ENCODE measurements at regions not wholly inside any gene's neighbourhood (a gene's known extent, or its start where the extent isn't known, plus 50 kb on each side); places are given as distances from the start of the nearest gene placed in this dataset.

DNA sequence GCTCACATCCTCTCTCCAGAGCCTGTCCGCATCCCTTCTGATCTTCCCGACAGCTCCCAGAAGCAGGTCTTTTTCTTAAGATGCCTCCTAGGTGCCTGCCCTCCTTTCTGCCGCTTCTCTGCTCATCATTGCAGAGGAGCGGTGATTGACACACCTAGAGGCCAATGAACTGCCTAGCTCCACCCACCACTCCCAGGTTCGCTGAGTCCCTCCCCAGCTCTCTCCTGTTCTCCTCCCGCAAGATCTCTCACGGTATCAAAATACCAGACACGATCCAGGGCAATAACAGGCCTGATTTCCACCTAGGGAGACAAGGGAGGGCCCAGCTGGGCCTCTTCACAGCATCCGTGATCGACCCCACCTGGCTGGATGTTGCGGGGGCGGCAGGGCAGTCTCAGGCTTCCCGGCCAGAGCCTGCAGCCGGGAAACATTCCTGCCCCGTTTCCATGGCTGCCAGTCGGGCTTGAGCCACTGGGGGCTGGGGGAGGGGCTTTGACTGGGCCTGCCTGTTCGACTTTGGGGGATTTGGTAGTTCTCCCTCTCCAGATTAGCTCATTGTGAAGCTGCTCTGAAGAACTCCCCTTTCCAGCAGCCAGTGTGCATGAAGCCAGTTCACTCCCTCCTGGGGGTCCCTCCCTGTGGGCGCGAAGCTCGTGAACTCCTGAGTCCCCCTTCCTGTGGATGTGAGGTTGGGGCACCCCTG, 373.5 kb downstream of the RPS24 start:
- no peak for TF ChIP-seq CTCF (IDR thresholded peaks at IDR 0.05; ENCODE audit: unreplicated experiment)
- peak; percentile 90 for DNase-seq (ENCODE audit: unreplicated experiment)
- Mint-ChIP-seq H3K27ac (ENCODE audit: low read depth, unreplicated experiment) (no peak overlapping the region), H3K4me3 (ENCODE audit: unreplicated experiment) (peak overlapping the region; percentile 62), H3K9me3 (ENCODE audit: unreplicated experiment) (no peaks in the 10 kb centered on the region), H3K36me3 (ENCODE audit: insufficient read depth, unreplicated experiment) (no peaks in the 10 kb centered on the region), H3K4me1 (ENCODE audit: insufficient read depth, unreplicated experiment) (peaks cover 9% of the 10 kb centered on the region), H3K27me3 (ENCODE audit: insufficient read depth, unreplicated experiment) (peaks cover 39% of the 10 kb centered on the region)
- no TSS peak for BruUV-seq (replicated peaks)
- CTCF ChIA-PET, result interaction anchor here (1.6 kb wide), 1 partner anchor 788 kb away, joined by 8 read pairs; no protein-coding TSS in a partner anchor
- intact Hi-C loops (cut with micrococcal nuclease), result no loop called here
- POLR2A ChIA-PET, result interaction anchor here (0.6 kb wide), 1 partner anchor 398 kb away, joined by 3 read pairs; no protein-coding TSS in a partner anchor

GRCh38 chr10:78407966-78408365, 374.3 kb downstream of the RPS24 start:
- no peak for TF ChIP-seq CTCF (IDR thresholded peaks at IDR 0.05; ENCODE audit: unreplicated experiment)
- DNase-seq (ENCODE audit: unreplicated experiment), result no peak
- ChIA-PET POLR2A (interaction anchor here (0.6 kb wide), 1 partner anchor 54 kb away, joined by 4 read pairs; no protein-coding TSS in a partner anchor), CTCF (interaction anchor here (0.6 to 1.6 kb wide), 2 partner anchors 21 to 787 kb away, joined by 3 to 8 read pairs; no protein-coding TSS in a partner anchor)
- no peak overlapping the region for H3K27ac Mint-ChIP-seq (ENCODE audit: low read depth, unreplicated experiment)
- peak overlapping the region; percentile 62 for H3K4me3 Mint-ChIP-seq (ENCODE audit: unreplicated experiment)
- intact Hi-C loops (cut with micrococcal nuclease), result no loop called here
- no peaks in the 10 kb centered on the region for H3K9me3 Mint-ChIP-seq (ENCODE audit: unreplicated experiment)
- H3K36me3 Mint-ChIP-seq (ENCODE audit: insufficient read depth, unreplicated experiment), result no peaks in the 10 kb centered on the region
- peaks cover 9% of the 10 kb centered on the region for H3K4me1 Mint-ChIP-seq (ENCODE audit: insufficient read depth, unreplicated experiment)
- H3K27me3 Mint-ChIP-seq (ENCODE audit: insufficient read depth, unreplicated experiment), result peaks cover 44% of the 10 kb centered on the region
- BruUV-seq (replicated peaks), result no TSS peak

- Mint-ChIP-seq H3K4me3 (ENCODE audit: unreplicated experiment) (no peak overlapping the region), H3K9me3 (ENCODE audit: unreplicated experiment) (no peaks in the 10 kb centered on the region), H3K27me3 (ENCODE audit: insufficient read depth, unreplicated experiment) (peaks cover 43% of the 10 kb centered on the region), H3K4me1 (ENCODE audit: insufficient read depth, unreplicated experiment) (peaks cover 9% of the 10 kb centered on the region), H3K36me3 (ENCODE audit: insufficient read depth, unreplicated experiment) (no peaks in the 10 kb centered on the region), H3K27ac (ENCODE audit: low read depth, unreplicated experiment) (no peak overlapping the region)
- intact Hi-C loops (cut with micrococcal nuclease), result no loop called here
- ChIA-PET CTCF (no interaction called here), POLR2A (interaction anchor here (0.6 kb wide), 1 partner anchor 55 kb away, joined by 4 read pairs; no protein-coding TSS in a partner anchor)
- DNase-seq (ENCODE audit: unreplicated experiment), result peak; percentile 18
- BruUV-seq (replicated peaks), result no TSS peak
- no peak for TF ChIP-seq CTCF (IDR thresholded peaks at IDR 0.05; ENCODE audit: unreplicated experiment)
Observed at GRCh38 chr10:78408671-78409472, 375.2 kb downstream of the RPS24 start.

Measured in MCF 10A (cell line).